Endothelial cell of umbilical vein (primary cell): ENCODE measurements at regions not wholly inside any gene's neighbourhood (a gene's known extent, or its start where the extent isn't known, plus 50 kb on each side); places are given as distances from the start of the nearest gene placed in this dataset.

Experiments used
- BruUV-seq: library from RNA; stranded (reverse); fragments of 400-500 nt; replicated peaks from 2 replicates; lab custom pipeline; 2021; lab: Mats Ljungman, UMichigan
- CTCF ChIA-PET: fragments of 300-600, 350-600 bp; sonication (Branson Sonifier 250); formaldehyde crosslinking; loops from one replicate; lab custom pipeline; 2021; ENCODE audit warnings: antibody characterized with exemption, inconsistent platforms; lab: Charles Lee
- POLR2A ChIA-PET: fragments of 300-600, 350-600 bp; sonication (Branson Sonifier 250); formaldehyde crosslinking; loops from one replicate; lab custom pipeline; 2021; ENCODE audit warnings: antibody characterized with exemption, inconsistent platforms; lab: Charles Lee
- DNase-seq: peaks from one replicate; pipeline ENCODE4 v3.0.0-alpha.2; 2011; ENCODE audit warnings: low read depth, low spot score
- FAIRE-seq: peaks from 2 replicates; lab custom pipeline; 2011; peaks lifted over from hg19 to GRCh38; lab: Jason Lieb, UNC
- H2AFZ ChIP-seq: 2 replicates; pipeline ENCODE4 v1.6.0; 2012; ENCODE audit warnings: low read depth, low read length, control low read depth, inconsistent platforms
- H3K27ac ChIP-seq: 2 replicates; pipeline ENCODE4 v1.5.1; 2011; ENCODE audit warnings: low read depth, mild to moderate bottlenecking, control low read depth, low read length, moderate library complexity; ENCODE audit not compliant: insufficient read depth
- H3K27me3 ChIP-seq, 2 experiments: 2 replicates each; pipeline versions ENCODE4 v1.6.0 to v1.6.1; 2011; ENCODE audit warnings: low read length in 2 of 2, mixed read lengths in 1 of 2; ENCODE audit not compliant: control insufficient read depth in 2 of 2, insufficient read depth in 2 of 2
- H3K36me3 ChIP-seq, 2 experiments: 2 replicates in 1 of 2; 3 replicates in 1 of 2; pipeline ENCODE4 v1.5.1; 2011; ENCODE audit warnings: low read length in 2 of 2, mild to moderate bottlenecking in 1 of 2, moderate library complexity in 1 of 2; ENCODE audit not compliant: control insufficient read depth in 2 of 2, insufficient read depth in 2 of 2; ENCODE audit errors: extremely low read depth in 1 of 2
- H3K4me1 ChIP-seq: 3 replicates; pipeline ENCODE4 v1.5.1; 2011; ENCODE audit warnings: mild to moderate bottlenecking, low read length; ENCODE audit not compliant: control insufficient read depth, insufficient read depth; ENCODE audit errors: extremely low read depth
- H3K4me2 ChIP-seq: 2 replicates; pipeline ENCODE4 v1.6.1; 2011; ENCODE audit warnings: low read length, control low read depth, mixed read lengths; ENCODE audit not compliant: insufficient read depth
- H3K4me3 ChIP-seq, 3 experiments: fragments of 200-600 bp in 1 of 3; sonication (generic), shearing (Covaris generic) in 1 of 3; replicated peaks in 1 of 3; 2 replicates each; pipeline ENCODE4 v1.5.1; 2011 to 2016; ENCODE audit warnings: control low read depth in 3 of 3, low read length in 3 of 3, mild to moderate bottlenecking in 2 of 3, inconsistent platforms in 1 of 3, low read depth in 1 of 3, moderate library complexity in 1 of 3; ENCODE audit not compliant: insufficient read depth in 1 of 3
- H3K79me2 ChIP-seq: 2 replicates; pipeline ENCODE4 v1.6.0; 2012; ENCODE audit warnings: low read length, inconsistent platforms; ENCODE audit not compliant: control insufficient read depth, insufficient read depth
- H3K9ac ChIP-seq: replicated peaks from 2 replicates; pipeline ENCODE3; 2011; ENCODE audit warnings: low read length, control low read depth; ENCODE audit not compliant: insufficient read depth; ENCODE audit errors: extremely low read depth
- H3K9me1 ChIP-seq: replicated peaks from 3 replicates; pipeline ENCODE4 v1.6.0; 2011; ENCODE audit warnings: mild to moderate bottlenecking, low read length; ENCODE audit not compliant: control insufficient read depth, insufficient read depth; ENCODE audit errors: extremely low read depth
- H3K9me3 ChIP-seq: replicated peaks from 2 replicates; pipeline ENCODE4 v1.5.1; 2012; ENCODE audit warnings: low read length, inconsistent platforms; ENCODE audit not compliant: control insufficient read depth, insufficient read depth
- H4K20me1 ChIP-seq: replicated peaks from 2 replicates; pipeline ENCODE3; 2011; ENCODE audit warnings: mild to moderate bottlenecking, low read length; ENCODE audit not compliant: control insufficient read depth, insufficient read depth; ENCODE audit errors: extremely low read depth
- EZH2 ChIP-seq: IDR thresholded peaks from 2 replicates; pipeline ENCODE4 v1.6.1; 2012; ENCODE audit warnings: borderline replicate concordance, low read depth, mild to moderate bottlenecking, moderate library complexity, low read length, inconsistent platforms; ENCODE audit not compliant: severe bottlenecking
- FOS ChIP-seq: IDR thresholded peaks from 2 replicates; pipeline ENCODE4 v1.6.1; 2011; ENCODE audit warnings: mild to moderate bottlenecking, low read length, moderate library complexity, borderline replicate concordance; ENCODE audit not compliant: insufficient read depth
- GATA2 ChIP-seq: IDR thresholded peaks from 2 replicates; pipeline ENCODE4 v1.7.0; 2011; ENCODE audit warnings: low read depth, mild to moderate bottlenecking, moderate library complexity, mixed read lengths, low read length; ENCODE audit not compliant: insufficient read length, insufficient read depth
- JUN ChIP-seq: IDR thresholded peaks from 2 replicates; pipeline ENCODE4 v1.6.1; 2011; ENCODE audit warnings: borderline replicate concordance, low read depth; ENCODE audit not compliant: insufficient read length, insufficient read depth
- MYC ChIP-seq: IDR thresholded peaks from one replicate; pipeline ENCODE4 v1.6.1; 2011; ENCODE audit warnings: mild to moderate bottlenecking, low read depth, low read length
- POLR2A ChIP-seq: IDR thresholded peaks from 2 replicates; pipeline ENCODE4 v1.6.1; 2012; ENCODE audit warnings: low read depth, mild to moderate bottlenecking, control low read depth, low read length
- POLR2AphosphoS5 ChIP-seq: IDR thresholded peaks from 2 replicates; pipeline ENCODE4 v1.6.1; 2012; ENCODE audit warnings: low read depth, mild to moderate bottlenecking, control low read depth, low read length, moderate library complexity; ENCODE audit not compliant: insufficient read depth
- dilution Hi-C: fragments of 300-500 bp; cut with MboI; formaldehyde crosslinking; loops from one replicate; pipeline ENCODE4 v1.15.0; 2019; ENCODE audit warnings: low sequenced_read_pairs; ENCODE audit not compliant: extremely low pct_ligation_motif_present
- intact Hi-C: fragments of 100-400 bp; cut with micrococcal nuclease; formaldehyde crosslinking; loops from one replicate; pipeline ENCODE4 v1.10.0; 2022
- TF ChIP-seq, protein P1 (sequence below), 2 donors: IDR thresholded peaks; 1 replicate in 1 of 2; 2 replicates in 1 of 2; pipeline ENCODE4 v1.5.1; 2011; ENCODE audit warnings: low read length in 2 of 2, mild to moderate bottlenecking in 2 of 2, moderate library complexity in 2 of 2, control low read depth in 1 of 2, inconsistent platforms in 1 of 2, low read depth in 1 of 2; ENCODE audit not compliant: insufficient read depth in 1 of 2; ENCODE audit errors: extremely low read depth in 1 of 2
- TF ChIP-seq, protein P2 (sequence below): IDR thresholded peaks from 2 replicates; pipeline ENCODE4 v1.6.1; 2011; ENCODE audit not compliant: insufficient read depth, insufficient read length

DNA sequence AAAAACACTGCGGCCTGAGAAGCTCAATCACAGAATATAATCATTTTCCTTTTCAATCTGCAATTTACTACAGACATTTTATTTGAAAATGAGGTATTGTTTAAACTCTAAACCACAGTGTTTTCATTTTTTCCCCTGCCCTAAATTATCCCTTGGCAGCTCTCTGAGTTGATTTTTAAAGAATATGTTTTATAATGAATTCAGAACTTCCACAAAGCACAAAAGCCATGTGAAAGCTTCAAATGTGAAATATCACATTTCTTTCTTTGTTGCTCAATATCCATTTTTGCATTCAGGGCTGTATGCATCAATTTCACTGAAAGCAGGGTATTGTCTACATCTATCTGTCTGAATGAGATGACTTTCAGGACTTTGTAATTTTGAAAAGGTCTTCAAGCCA lies 813.6 kb upstream of the ALCAM start:
- no peak for DNase-seq
- H3K4me3 ChIP-seq = no peak overlapping the region
- H3K36me3 ChIP-seq = no peaks in the 10 kb centered on the region
- POLR2A ChIA-PET = no interaction called here
- H3K9ac ChIP-seq = no peak overlapping the region
- FAIRE-seq = no peak
- H3K79me2 ChIP-seq = no peaks in the 10 kb centered on the region
- no peaks in the 10 kb centered on the region for H4K20me1 ChIP-seq
- CTCF ChIA-PET = interaction anchor here (0.9 kb wide), 1 partner anchor 11 kb away, joined by 3 read pairs; no protein-coding TSS in a partner anchor
- no peaks in the 10 kb centered on the region for H3K27me3 ChIP-seq
- no peak for TF ChIP-seq FOS
- no peak for TF ChIP-seq GATA2
- BruUV-seq = no TSS peak
- intact Hi-C loops (no loop called here), dilution Hi-C loops (no loop called here)
- no peaks in the 10 kb centered on the region for H3K4me1 ChIP-seq
- H3K9me1 ChIP-seq = no peaks in the 10 kb centered on the region
- H3K9me3 ChIP-seq = no peaks in the 10 kb centered on the region
- no peak overlapping the region for H3K27ac ChIP-seq
- no peak overlapping the region for H2AFZ ChIP-seq
- H3K4me2 ChIP-seq = no peak overlapping the region

DNA sequence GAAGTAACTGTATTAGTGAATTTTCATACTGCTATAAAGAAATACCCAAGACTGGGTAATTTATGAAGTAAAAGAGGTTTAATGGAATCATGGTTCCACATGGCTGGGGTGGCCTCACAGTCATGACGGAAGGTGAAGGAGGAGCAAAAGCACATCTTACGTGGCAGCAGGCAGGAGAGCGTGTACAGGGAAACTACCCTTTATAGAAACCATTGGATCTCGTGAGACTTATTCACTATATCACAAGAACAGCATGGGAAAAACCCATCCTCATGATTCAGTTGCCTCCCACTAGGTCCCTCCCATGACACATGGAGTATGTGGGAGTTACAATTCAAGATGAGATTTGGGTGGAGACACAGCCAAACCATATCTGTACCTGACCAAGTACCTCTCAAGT lies 812.3 kb upstream of the ALCAM start:
- no peak overlapping the region for H3K4me3 ChIP-seq
- no peaks in the 10 kb centered on the region for H3K79me2 ChIP-seq
- no peaks in the 10 kb centered on the region for H3K9me1 ChIP-seq
- H3K9me3 ChIP-seq = no peaks in the 10 kb centered on the region
- no peak overlapping the region for H3K27ac ChIP-seq
- no peak overlapping the region for H3K9ac ChIP-seq
- H3K36me3 ChIP-seq = no peaks in the 10 kb centered on the region
- dilution Hi-C loops = no loop called here
- intact Hi-C loops = no loop called here
- H3K4me1 ChIP-seq = no peaks in the 10 kb centered on the region
- TF ChIP-seq GATA2 = no peak
- no peak for TF ChIP-seq POLR2A
- no peak for TF ChIP-seq EZH2
- TF ChIP-seq, protein P1, sequence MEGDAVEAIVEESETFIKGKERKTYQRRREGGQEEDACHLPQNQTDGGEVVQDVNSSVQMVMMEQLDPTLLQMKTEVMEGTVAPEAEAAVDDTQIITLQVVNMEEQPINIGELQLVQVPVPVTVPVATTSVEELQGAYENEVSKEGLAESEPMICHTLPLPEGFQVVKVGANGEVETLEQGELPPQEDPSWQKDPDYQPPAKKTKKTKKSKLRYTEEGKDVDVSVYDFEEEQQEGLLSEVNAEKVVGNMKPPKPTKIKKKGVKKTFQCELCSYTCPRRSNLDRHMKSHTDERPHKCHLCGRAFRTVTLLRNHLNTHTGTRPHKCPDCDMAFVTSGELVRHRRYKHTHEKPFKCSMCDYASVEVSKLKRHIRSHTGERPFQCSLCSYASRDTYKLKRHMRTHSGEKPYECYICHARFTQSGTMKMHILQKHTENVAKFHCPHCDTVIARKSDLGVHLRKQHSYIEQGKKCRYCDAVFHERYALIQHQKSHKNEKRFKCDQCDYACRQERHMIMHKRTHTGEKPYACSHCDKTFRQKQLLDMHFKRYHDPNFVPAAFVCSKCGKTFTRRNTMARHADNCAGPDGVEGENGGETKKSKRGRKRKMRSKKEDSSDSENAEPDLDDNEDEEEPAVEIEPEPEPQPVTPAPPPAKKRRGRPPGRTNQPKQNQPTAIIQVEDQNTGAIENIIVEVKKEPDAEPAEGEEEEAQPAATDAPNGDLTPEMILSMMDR (IDR thresholded peaks at IDR 0.05; ENCODE audit: extremely low read depth in 1 of 2, insufficient read depth in 1 of 2, low read depth in 1 of 2, low read length in 2 of 2) = no peak
- TF ChIP-seq JUN = no peak
- no peak for TF ChIP-seq POLR2AphosphoS5
- TF ChIP-seq, protein P2, sequence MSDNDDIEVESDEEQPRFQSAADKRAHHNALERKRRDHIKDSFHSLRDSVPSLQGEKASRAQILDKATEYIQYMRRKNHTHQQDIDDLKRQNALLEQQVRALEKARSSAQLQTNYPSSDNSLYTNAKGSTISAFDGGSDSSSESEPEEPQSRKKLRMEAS = no peak
- TF ChIP-seq MYC = no peak
- no peak for TF ChIP-seq FOS
- H3K4me2 ChIP-seq = no peak overlapping the region
- BruUV-seq = no TSS peak
- no peak overlapping the region for H2AFZ ChIP-seq
- FAIRE-seq (no peak), DNase-seq (no peak)
- ChIA-PET POLR2A (no interaction called here), CTCF (interaction anchor here (1.1 to 1.2 kb wide), 2 partner anchors 18 to 42 kb away, joined by 3 to 4 read pairs; no protein-coding TSS in a partner anchor)
- no peaks in the 10 kb centered on the region for H4K20me1 ChIP-seq
- no peaks in the 10 kb centered on the region for H3K27me3 ChIP-seq
